Fibroblast of upper back skin (primary cell): ENCODE measurements at regions not wholly inside any gene's neighbourhood (a gene's known extent, or its start where the extent isn't known, plus 50 kb on each side); places are given as distances from the start of the nearest gene placed in this dataset.

Experiments used
- DNase-seq: peaks from one replicate; pipeline ENCODE4 v3.0.0-alpha.2; 2013

- peak; percentile 35 for DNase-seq
Measured at GRCh38 chrX:30504309-30504708, 73.3 kb downstream of the TASL start.

GRCh38 chrX:30495468-30495867 lies 82.1 kb downstream of the TASL start:
- DNase-seq, result no peak

GRCh38 chrX:30493348-30493747 lies 84.2 kb downstream of the TASL start:
- no peak for DNase-seq

GRCh38 chrX:30489323-30489722 lies 88.2 kb downstream of the TASL start:
- DNase-seq, result no peak

GRCh38 chrX:30488092-30488491 lies 89.5 kb downstream of the TASL start:
- DNase-seq, result no peak

- DNase-seq, result no peak
Measured at GRCh38 chrX:30483996-30484395, 93.6 kb downstream of the TASL start.

- DNase-seq, result no peak
Measured at GRCh38 chrX:30468471-30468870, 109.1 kb downstream of the TASL start.
